Endothelial cell of umbilical vein (primary cell): ENCODE measurements at regions not wholly inside any gene's neighbourhood (a gene's known extent, or its start where the extent isn't known, plus 50 kb on each side); places are given as distances from the start of the nearest gene placed in this dataset.

ENCODE experiments used
- BruUV-seq: library from RNA; stranded (reverse); fragments of 400-500 nt; replicated peaks from 2 replicates; lab custom pipeline; 2021; lab: Mats Ljungman, UMichigan
- CTCF ChIA-PET: fragments of 300-600, 350-600 bp; sonication (Branson Sonifier 250); formaldehyde crosslinking; loops from one replicate; lab custom pipeline; 2021; ENCODE audit warnings: antibody characterized with exemption, inconsistent platforms; lab: Charles Lee
- POLR2A ChIA-PET: fragments of 300-600, 350-600 bp; sonication (Branson Sonifier 250); formaldehyde crosslinking; loops from one replicate; lab custom pipeline; 2021; ENCODE audit warnings: antibody characterized with exemption, inconsistent platforms; lab: Charles Lee
- DNase-seq: peaks from one replicate; pipeline ENCODE4 v3.0.0-alpha.2; 2011; ENCODE audit warnings: low read depth, low spot score
- FAIRE-seq: peaks from 2 replicates; lab custom pipeline; 2011; peaks lifted over from hg19 to GRCh38; lab: Jason Lieb, UNC
- H2AFZ ChIP-seq: 2 replicates; pipeline ENCODE4 v1.6.0; 2012; ENCODE audit warnings: low read depth, low read length, control low read depth, inconsistent platforms
- H3K27ac ChIP-seq: 2 replicates; pipeline ENCODE4 v1.5.1; 2011; ENCODE audit warnings: low read depth, mild to moderate bottlenecking, control low read depth, low read length, moderate library complexity; ENCODE audit not compliant: insufficient read depth
- H3K27me3 ChIP-seq, 2 experiments: 2 replicates each; pipeline versions ENCODE4 v1.6.0 to v1.6.1; 2011; ENCODE audit warnings: low read length in 2 of 2, mixed read lengths in 1 of 2; ENCODE audit not compliant: control insufficient read depth in 2 of 2, insufficient read depth in 2 of 2
- H3K36me3 ChIP-seq, 2 experiments: 2 replicates in 1 of 2; 3 replicates in 1 of 2; pipeline ENCODE4 v1.5.1; 2011; ENCODE audit warnings: low read length in 2 of 2, mild to moderate bottlenecking in 1 of 2, moderate library complexity in 1 of 2; ENCODE audit not compliant: control insufficient read depth in 2 of 2, insufficient read depth in 2 of 2; ENCODE audit errors: extremely low read depth in 1 of 2
- H3K4me1 ChIP-seq: 3 replicates; pipeline ENCODE4 v1.5.1; 2011; ENCODE audit warnings: mild to moderate bottlenecking, low read length; ENCODE audit not compliant: control insufficient read depth, insufficient read depth; ENCODE audit errors: extremely low read depth
- H3K4me2 ChIP-seq: 2 replicates; pipeline ENCODE4 v1.6.1; 2011; ENCODE audit warnings: low read length, control low read depth, mixed read lengths; ENCODE audit not compliant: insufficient read depth
- H3K4me3 ChIP-seq, 3 experiments: fragments of 200-600 bp in 1 of 3; sonication (generic), shearing (Covaris generic) in 1 of 3; replicated peaks in 1 of 3; 2 replicates each; pipeline ENCODE4 v1.5.1; 2011 to 2016; ENCODE audit warnings: control low read depth in 3 of 3, low read length in 3 of 3, mild to moderate bottlenecking in 2 of 3, inconsistent platforms in 1 of 3, low read depth in 1 of 3, moderate library complexity in 1 of 3; ENCODE audit not compliant: insufficient read depth in 1 of 3
- H3K79me2 ChIP-seq: 2 replicates; pipeline ENCODE4 v1.6.0; 2012; ENCODE audit warnings: low read length, inconsistent platforms; ENCODE audit not compliant: control insufficient read depth, insufficient read depth
- H3K9ac ChIP-seq: replicated peaks from 2 replicates; pipeline ENCODE3; 2011; ENCODE audit warnings: low read length, control low read depth; ENCODE audit not compliant: insufficient read depth; ENCODE audit errors: extremely low read depth
- H3K9me1 ChIP-seq: replicated peaks from 3 replicates; pipeline ENCODE4 v1.6.0; 2011; ENCODE audit warnings: mild to moderate bottlenecking, low read length; ENCODE audit not compliant: control insufficient read depth, insufficient read depth; ENCODE audit errors: extremely low read depth
- H3K9me3 ChIP-seq: replicated peaks from 2 replicates; pipeline ENCODE4 v1.5.1; 2012; ENCODE audit warnings: low read length, inconsistent platforms; ENCODE audit not compliant: control insufficient read depth, insufficient read depth
- H4K20me1 ChIP-seq: replicated peaks from 2 replicates; pipeline ENCODE3; 2011; ENCODE audit warnings: mild to moderate bottlenecking, low read length; ENCODE audit not compliant: control insufficient read depth, insufficient read depth; ENCODE audit errors: extremely low read depth
- CTCF ChIP-seq, 2 donors: IDR thresholded peaks; 1 replicate in 1 of 2; 2 replicates in 1 of 2; pipeline ENCODE4 v1.5.1; 2011; ENCODE audit warnings: low read length in 2 of 2, mild to moderate bottlenecking in 2 of 2, moderate library complexity in 2 of 2, control low read depth in 1 of 2, inconsistent platforms in 1 of 2, low read depth in 1 of 2; ENCODE audit not compliant: insufficient read depth in 1 of 2; ENCODE audit errors: extremely low read depth in 1 of 2
- EZH2 ChIP-seq: IDR thresholded peaks from 2 replicates; pipeline ENCODE4 v1.6.1; 2012; ENCODE audit warnings: borderline replicate concordance, low read depth, mild to moderate bottlenecking, moderate library complexity, low read length, inconsistent platforms; ENCODE audit not compliant: severe bottlenecking
- FOS ChIP-seq: IDR thresholded peaks from 2 replicates; pipeline ENCODE4 v1.6.1; 2011; ENCODE audit warnings: mild to moderate bottlenecking, low read length, moderate library complexity, borderline replicate concordance; ENCODE audit not compliant: insufficient read depth
- GATA2 ChIP-seq: IDR thresholded peaks from 2 replicates; pipeline ENCODE4 v1.7.0; 2011; ENCODE audit warnings: low read depth, mild to moderate bottlenecking, moderate library complexity, mixed read lengths, low read length; ENCODE audit not compliant: insufficient read length, insufficient read depth
- JUN ChIP-seq: IDR thresholded peaks from 2 replicates; pipeline ENCODE4 v1.6.1; 2011; ENCODE audit warnings: borderline replicate concordance, low read depth; ENCODE audit not compliant: insufficient read length, insufficient read depth
- MAX ChIP-seq: IDR thresholded peaks from 2 replicates; pipeline ENCODE4 v1.6.1; 2011; ENCODE audit not compliant: insufficient read depth, insufficient read length
- MYC ChIP-seq: IDR thresholded peaks from one replicate; pipeline ENCODE4 v1.6.1; 2011; ENCODE audit warnings: mild to moderate bottlenecking, low read depth, low read length
- POLR2A ChIP-seq: IDR thresholded peaks from 2 replicates; pipeline ENCODE4 v1.6.1; 2012; ENCODE audit warnings: low read depth, mild to moderate bottlenecking, control low read depth, low read length
- POLR2AphosphoS5 ChIP-seq: IDR thresholded peaks from 2 replicates; pipeline ENCODE4 v1.6.1; 2012; ENCODE audit warnings: low read depth, mild to moderate bottlenecking, control low read depth, low read length, moderate library complexity; ENCODE audit not compliant: insufficient read depth
- dilution Hi-C: fragments of 300-500 bp; cut with MboI; formaldehyde crosslinking; loops from one replicate; pipeline ENCODE4 v1.15.0; 2019; ENCODE audit warnings: low sequenced_read_pairs; ENCODE audit not compliant: extremely low pct_ligation_motif_present
- intact Hi-C: fragments of 100-400 bp; cut with micrococcal nuclease; formaldehyde crosslinking; loops from one replicate; pipeline ENCODE4 v1.10.0; 2022

GRCh38 chr13:103537616-103538015 lies 471.4 kb upstream of the SLC10A2 start:
- H3K27me3 ChIP-seq: no peaks in the 10 kb centered on the region
- no peaks in the 10 kb centered on the region for H4K20me1 ChIP-seq
- POLR2A ChIA-PET: no interaction called here
- FAIRE-seq (no peak), DNase-seq (no peak)
- CTCF ChIA-PET: no interaction called here
- H3K27ac ChIP-seq: no peak overlapping the region
- H3K4me2 ChIP-seq: no peak overlapping the region
- peaks cover 9% of the 10 kb centered on the region for H3K9me3 ChIP-seq
- TF ChIP-seq JUN (no peak), MAX (no peak), POLR2A (no peak), EZH2 (no peak), POLR2AphosphoS5 (no peak), CTCF (IDR thresholded peaks at IDR 0.05; ENCODE audit: extremely low read depth in 1 of 2, insufficient read depth in 1 of 2, low read depth in 1 of 2, low read length in 2 of 2) (no peak), MYC (no peak), GATA2 (no peak), FOS (no peak)
- no peaks in the 10 kb centered on the region for H3K9me1 ChIP-seq
- intact Hi-C loops: no loop called here
- H3K79me2 ChIP-seq: no peaks in the 10 kb centered on the region
- H3K9ac ChIP-seq: no peak overlapping the region
- BruUV-seq: no TSS peak
- H2AFZ ChIP-seq: no peak overlapping the region
- dilution Hi-C loops: no loop called here
- no peak overlapping the region for H3K4me3 ChIP-seq
- no peaks in the 10 kb centered on the region for H3K36me3 ChIP-seq
- H3K4me1 ChIP-seq: no peaks in the 10 kb centered on the region
